ENCODE measurements at regions not wholly inside any gene's neighbourhood (a gene's known extent, or its start where the extent isn't known, plus 50 kb on each side); places are given as distances from the start of the nearest gene placed in this dataset.
"Not testable (repeated sequence)": the region's sequence is repeated elsewhere in the genome, so short reads cannot be mapped to it uniquely, and the experiment has no call there.

DNA sequence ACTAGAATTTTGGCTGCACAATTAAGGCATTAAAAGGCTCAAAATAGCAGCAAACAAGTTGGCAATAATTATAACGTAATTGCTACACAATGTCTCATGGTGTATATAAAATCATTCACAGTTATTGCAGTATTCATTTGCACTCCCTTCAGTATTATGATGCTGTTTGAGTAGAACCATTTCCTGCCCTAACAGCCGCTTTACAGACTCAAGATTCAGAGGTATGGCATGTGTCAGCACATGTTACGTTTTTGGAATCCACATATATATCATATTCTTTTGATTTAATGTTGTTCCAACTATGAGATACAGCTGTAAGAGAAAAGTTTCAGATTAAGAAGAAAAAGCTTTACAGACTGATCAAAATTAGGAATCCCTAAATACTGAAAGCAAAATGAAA lies 56.3 kb upstream of the NCKAP5 start:
- DNase-seq (ENCODE audit: low read depth in 3 of 3, low spot score in 2 of 3), result no peak

DNA sequence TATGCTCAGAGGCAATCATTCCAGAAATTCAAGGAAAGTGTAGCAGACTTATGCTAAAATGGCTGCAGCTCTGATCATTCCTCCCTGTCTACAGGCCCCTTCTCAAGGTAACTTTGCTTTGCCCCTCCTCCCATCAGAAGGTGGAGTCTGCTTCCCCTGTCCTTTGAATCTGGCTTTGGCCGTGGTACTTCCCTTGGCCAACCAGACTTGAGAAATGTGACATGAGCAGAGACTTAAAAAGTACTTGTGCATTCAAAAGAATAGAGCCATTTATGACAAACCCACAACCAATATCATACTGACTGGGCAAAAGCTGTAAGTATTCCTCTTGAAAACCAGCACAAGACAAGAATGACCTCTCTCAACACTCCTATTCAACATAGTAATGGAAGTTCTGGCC lies 59.5 kb upstream of the NCKAP5 start:
- DNase-seq (ENCODE audit: low read depth in 3 of 3, low spot score in 2 of 3), result no peak

DNA sequence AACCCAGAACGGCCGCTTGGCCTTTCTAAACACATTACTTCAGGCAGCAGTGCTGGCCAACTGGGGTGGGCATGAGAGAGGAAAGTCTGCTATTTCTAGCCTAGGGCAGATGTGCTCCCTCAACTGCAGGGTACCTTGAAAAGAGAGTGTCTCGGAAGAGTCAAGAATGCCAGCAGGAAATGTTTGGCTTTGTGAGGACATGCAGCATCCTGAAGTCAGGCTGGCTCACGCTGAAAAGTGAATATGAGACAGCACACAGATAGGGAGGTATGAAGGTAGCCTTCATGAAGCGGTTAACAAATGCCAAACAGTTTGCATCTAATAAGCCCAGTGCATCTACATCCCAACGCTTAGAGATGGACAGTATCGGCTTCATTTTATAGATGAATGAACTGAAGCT lies 65.0 kb upstream of the NCKAP5 start:
- no peak for DNase-seq (ENCODE audit: low read depth in 3 of 3, low spot score in 2 of 3)

- no peak for DNase-seq (ENCODE audit: low read depth in 3 of 3, low spot score in 2 of 3)
Measured at GRCh38 chr2:133633881-133634409, 65.7 kb upstream of the NCKAP5 start.

DNA sequence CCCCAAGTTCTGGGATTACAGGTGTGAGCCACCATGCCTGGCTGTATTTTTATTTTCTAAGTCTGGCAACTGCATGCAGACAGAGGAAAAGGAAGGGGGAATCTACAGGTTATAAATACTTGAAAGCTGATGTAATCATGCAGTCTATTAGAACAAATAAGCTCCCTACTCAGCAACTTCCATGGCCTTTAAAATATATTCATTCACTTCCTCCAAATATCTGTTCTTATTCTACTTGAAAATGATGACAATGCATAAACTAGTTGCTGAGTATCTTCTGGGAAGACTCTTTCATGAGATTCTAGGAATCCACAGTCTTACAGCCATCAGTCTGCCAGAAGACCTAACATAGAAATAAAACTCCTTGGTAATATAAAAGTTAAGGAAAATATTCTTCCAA lies 66.9 kb upstream of the NCKAP5 start:
- DNase-seq (ENCODE audit: low read depth in 3 of 3, low spot score in 2 of 3), result no peak

- no peak for DNase-seq (ENCODE audit: low read depth in 3 of 3, low spot score in 2 of 3)
Measured at GRCh38 chr2:133636287-133636686, 68.0 kb upstream of the NCKAP5 start.

GRCh38 chr2:133640103-133640502 lies 71.8 kb upstream of the NCKAP5 start:
- DNase-seq (ENCODE audit: low read depth in 3 of 3, low spot score in 2 of 3), result no peak

DNA sequence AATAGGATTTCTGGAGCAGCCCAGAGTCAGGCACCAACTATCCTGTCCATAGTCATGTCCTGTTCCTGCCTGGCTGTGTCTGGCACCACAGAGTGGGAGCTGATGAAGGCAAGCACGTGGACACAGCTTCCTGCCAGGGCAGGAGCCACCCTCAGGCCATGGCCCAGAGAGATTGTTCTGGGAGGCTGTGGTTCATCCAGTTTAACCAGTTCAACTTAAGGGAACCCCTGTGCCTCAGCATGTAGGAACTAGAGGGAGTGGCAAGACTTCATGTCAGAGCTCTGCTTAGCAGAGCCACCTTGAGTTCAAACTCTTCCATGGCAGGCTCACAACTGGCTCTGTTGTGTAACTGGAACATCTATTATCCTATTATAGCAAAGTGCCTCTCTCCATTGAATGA lies 73.2 kb upstream of the NCKAP5 start:
- DNase-seq (ENCODE audit: low read depth in 3 of 3, low spot score in 2 of 3), result no peak

- DNase-seq (ENCODE audit: low read depth in 3 of 3, low spot score in 2 of 3), result no peak
Measured at GRCh38 chr2:133641942-133642725, 73.9 kb upstream of the NCKAP5 start.

DNA sequence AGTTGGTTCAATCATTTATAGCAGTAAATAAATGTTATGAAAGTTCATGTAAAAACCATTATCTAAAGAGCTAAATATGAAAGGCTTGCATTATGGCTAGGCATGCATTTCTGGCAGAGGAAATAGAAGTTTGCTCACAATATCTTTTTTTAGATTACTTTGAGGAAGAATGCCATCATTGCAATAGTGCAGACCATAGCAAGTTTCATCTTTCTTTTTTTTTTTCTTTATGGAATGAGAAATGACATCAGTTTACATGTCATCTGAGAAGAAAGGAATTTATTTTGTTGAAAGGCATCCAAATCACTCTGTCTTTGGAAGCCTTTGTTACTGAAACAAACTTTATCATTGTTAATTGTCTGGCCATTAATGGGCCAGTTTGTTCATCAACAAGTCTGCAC lies 74.5 kb upstream of the NCKAP5 start:
- no peak for DNase-seq (ENCODE audit: low read depth in 3 of 3, low spot score in 2 of 3)

- no peak for DNase-seq (ENCODE audit: low read depth in 3 of 3, low spot score in 2 of 3)
Measured at GRCh38 chr2:133643863-133644262, 75.6 kb upstream of the NCKAP5 start.

GRCh38 chr2:133644846-133645245 lies 76.6 kb upstream of the NCKAP5 start:
- DNase-seq (ENCODE audit: low read depth in 3 of 3, low spot score in 2 of 3), result no peak

GRCh38 chr2:133647386-133647785 lies 79.1 kb upstream of the NCKAP5 start:
- not testable (repeated sequence) for DNase-seq (ENCODE audit: low read depth in 3 of 3, low spot score in 2 of 3)

DNA sequence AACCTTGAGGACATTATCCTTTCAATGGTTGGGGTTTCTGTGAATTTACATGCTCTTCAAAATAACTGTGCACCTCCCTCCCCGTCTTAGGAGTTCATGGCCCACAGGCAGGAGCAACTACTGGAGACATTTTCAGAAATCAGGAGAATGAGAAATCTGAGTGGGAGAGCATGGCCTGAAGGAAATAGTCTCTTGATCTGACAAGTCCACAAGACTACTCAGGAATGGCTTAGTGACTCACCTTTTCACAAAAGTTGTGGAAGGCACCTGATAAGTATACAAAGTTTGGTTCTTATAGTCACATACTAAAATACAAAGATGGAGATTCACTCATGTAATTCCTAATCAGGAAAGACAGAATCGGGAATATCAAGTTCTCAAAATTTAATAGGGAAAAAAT lies 83.6 kb upstream of the NCKAP5 start:
- DNase-seq (ENCODE audit: low read depth in 3 of 3, low spot score in 2 of 3), result no peak

GRCh38 chr2:133652398-133652797 lies 84.1 kb upstream of the NCKAP5 start:
- no peak for DNase-seq (ENCODE audit: low read depth in 3 of 3, low spot score in 2 of 3)

GRCh38 chr2:133653056-133653455 lies 84.8 kb upstream of the NCKAP5 start:
- no peak for DNase-seq (ENCODE audit: low read depth in 3 of 3, low spot score in 2 of 3)

DNA sequence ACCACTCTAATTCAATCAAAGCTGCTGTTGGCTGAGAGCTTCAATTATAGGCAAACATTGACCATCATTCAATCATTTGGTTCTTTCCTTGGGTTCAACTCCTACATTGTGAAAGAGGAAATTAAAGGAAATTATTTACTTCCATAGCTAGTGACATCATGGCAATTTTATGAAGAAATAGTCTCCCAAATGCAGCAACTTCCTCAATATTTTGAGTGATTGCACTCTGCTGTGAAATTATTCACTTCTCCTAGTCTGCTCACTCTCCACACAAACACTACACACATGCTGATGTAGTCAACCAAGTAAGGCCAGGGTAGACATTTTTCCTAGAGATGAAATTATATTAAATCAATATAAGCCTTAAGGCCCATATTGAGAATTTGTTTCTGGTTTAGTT lies 86.7 kb upstream of the NCKAP5 start:
- no peak for DNase-seq (ENCODE audit: low read depth in 3 of 3, low spot score in 2 of 3)

DNA sequence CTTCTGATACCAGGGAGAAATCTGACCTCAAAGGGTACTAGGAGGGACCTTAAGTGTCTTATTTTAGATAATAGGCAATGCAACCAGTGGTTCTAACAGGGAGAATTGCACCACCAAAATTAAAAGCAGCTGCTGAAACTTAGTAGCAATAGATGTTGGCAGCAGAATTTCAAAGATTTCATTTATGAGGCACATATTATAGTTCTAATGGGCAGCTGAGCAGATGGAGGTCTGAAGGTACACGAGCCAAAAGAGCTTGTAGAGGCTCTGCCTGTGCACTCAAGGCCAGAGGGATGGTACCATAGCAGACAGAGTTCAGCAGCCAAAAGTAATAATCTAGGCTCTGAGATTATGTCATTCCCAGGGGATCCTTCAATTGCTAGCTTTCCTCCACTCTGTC lies 87.3 kb upstream of the NCKAP5 start:
- no peak for DNase-seq (ENCODE audit: low read depth in 3 of 3, low spot score in 2 of 3)

DNA sequence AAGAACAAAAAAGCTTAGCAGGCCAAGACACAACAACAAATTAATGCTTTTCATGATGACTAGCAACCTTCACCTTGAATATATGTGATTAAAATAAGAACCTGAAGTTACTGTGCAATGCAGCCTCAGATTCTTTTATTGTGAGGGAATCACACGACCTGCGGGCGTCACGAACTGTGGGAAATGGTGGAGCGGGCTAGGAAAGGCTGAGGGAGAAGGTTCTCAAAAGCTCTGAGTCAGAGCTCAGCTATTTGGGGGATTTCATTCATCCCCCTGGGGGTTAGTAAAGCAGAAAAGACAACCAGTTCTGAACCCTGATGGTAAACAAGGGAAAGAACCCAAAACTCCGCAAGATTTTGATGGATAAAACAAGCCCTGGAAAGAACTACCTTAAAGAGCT lies 89.3 kb upstream of the NCKAP5 start:
- no peak for DNase-seq (ENCODE audit: low read depth in 3 of 3, low spot score in 2 of 3)

- no peak for DNase-seq (ENCODE audit: low read depth in 3 of 3, low spot score in 2 of 3)
Measured at GRCh38 chr2:133658020-133658903, 90.0 kb upstream of the NCKAP5 start.

DNA sequence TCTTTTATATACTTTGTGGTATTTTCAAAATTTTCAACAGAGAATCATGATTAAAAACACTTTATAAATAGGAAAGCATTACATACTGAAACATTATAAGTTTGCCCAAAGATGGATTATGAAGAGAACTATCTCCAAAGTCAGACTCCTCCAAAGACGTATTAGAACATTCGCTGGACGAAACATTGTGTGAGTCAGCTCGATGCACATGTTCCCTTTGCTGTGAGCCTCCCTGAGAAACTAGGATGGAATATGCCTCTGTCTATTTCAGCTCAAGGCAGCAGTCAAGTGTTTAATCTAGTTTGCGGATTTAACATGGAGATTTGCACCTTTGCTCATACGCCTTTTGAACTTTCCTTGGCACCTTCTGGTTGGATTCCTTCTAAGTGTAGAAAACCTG lies 92.2 kb upstream of the NCKAP5 start:
- DNase-seq (ENCODE audit: low read depth in 3 of 3, low spot score in 2 of 3), result no peak

- no peak for DNase-seq (ENCODE audit: low read depth in 3 of 3, low spot score in 2 of 3)
Measured at GRCh38 chr2:133661392-133661791, 93.1 kb upstream of the NCKAP5 start.

Measured in right renal cortex interstitium (tissue), 3 donors.